ENCODE measurements at regions not wholly inside any gene's neighbourhood (a gene's known extent, or its start where the extent isn't known, plus 50 kb on each side); places are given as distances from the start of the nearest gene placed in this dataset.

- TF ChIP-seq, protein P1, sequence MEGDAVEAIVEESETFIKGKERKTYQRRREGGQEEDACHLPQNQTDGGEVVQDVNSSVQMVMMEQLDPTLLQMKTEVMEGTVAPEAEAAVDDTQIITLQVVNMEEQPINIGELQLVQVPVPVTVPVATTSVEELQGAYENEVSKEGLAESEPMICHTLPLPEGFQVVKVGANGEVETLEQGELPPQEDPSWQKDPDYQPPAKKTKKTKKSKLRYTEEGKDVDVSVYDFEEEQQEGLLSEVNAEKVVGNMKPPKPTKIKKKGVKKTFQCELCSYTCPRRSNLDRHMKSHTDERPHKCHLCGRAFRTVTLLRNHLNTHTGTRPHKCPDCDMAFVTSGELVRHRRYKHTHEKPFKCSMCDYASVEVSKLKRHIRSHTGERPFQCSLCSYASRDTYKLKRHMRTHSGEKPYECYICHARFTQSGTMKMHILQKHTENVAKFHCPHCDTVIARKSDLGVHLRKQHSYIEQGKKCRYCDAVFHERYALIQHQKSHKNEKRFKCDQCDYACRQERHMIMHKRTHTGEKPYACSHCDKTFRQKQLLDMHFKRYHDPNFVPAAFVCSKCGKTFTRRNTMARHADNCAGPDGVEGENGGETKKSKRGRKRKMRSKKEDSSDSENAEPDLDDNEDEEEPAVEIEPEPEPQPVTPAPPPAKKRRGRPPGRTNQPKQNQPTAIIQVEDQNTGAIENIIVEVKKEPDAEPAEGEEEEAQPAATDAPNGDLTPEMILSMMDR (optimal IDR thresholded peaks at IDR 0.05 in 1 of 3, IDR thresholded peaks at IDR 0.05 in 1 of 3, conservative IDR thresholded peaks at IDR 0.05 in 1 of 3; ENCODE audit: extremely low read depth in 1 of 3, insufficient read depth in 2 of 3, low read length in 3 of 3) = no peak
- no peak for TF ChIP-seq EZH2 (IDR thresholded peaks at IDR 0.05; ENCODE audit: low read length)
Observed at GRCh38 chrX:16517039-16517605, 132.8 kb upstream of the S100G start.

Data from keratinocyte (primary cell).